Dedifferentiated amniotic fluid mesenchymal stem cell (primary cell): ENCODE measurements at regions not wholly inside any gene's neighbourhood (a gene's known extent, or its start where the extent isn't known, plus 50 kb on each side); places are given as distances from the start of the nearest gene placed in this dataset.

Experiments used
- DNase-seq: peaks from one replicate; pipeline ENCODE4 v3.0.0-alpha.2; 2016; ENCODE audit errors: extremely low spot score

DNA sequence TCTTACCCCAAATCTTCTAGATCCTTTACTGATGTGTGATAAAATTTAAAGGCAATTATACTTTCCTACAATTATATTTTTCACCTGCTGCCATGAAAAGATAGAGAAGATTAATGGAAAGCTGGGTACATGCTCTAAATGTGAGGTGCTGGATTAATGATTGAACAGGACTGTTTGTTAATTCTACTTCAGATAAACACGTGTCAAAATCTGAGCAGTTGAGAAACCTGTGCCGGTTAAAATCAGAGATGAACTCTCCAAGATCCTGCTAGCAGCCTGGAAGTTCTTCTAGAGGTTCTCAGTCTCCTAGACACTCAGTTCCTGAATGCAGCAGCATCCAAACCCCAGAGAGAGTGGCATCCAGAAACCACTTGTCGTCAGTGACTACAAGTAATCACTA lies 69.2 kb downstream of the INHBA start:
- DNase-seq, result no peak

GRCh38 chr7:41630741-41631140 lies 72.1 kb downstream of the INHBA start:
- no peak for DNase-seq

- no peak for DNase-seq
Observed at GRCh38 chr7:41629711-41630111, 73.2 kb downstream of the INHBA start.

DNA sequence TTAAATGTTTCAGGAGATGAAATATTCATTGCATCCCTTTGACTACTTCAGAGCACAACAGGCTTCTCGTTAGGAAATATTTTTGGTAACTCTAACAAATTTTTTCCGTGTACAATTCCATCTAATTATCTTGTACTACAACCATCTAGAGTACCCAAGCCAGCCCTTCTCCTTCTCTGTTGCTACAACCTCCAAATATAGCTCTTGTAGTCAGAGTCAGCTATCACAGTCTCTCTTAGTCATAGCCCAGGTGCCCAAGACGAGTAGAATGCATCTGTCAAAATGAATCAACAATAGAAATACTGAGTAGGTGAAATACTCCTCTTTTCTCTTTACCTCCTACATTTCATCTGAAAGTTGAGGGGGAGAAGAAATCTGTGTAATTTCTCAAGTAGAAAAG lies 74.0 kb downstream of the INHBA start:
- no peak for DNase-seq

- DNase-seq, result no peak
Observed at GRCh38 chr7:41627645-41628298, 75.1 kb downstream of the INHBA start.

GRCh38 chr7:41624818-41625217 lies 78.1 kb downstream of the INHBA start:
- DNase-seq, result no peak

DNA sequence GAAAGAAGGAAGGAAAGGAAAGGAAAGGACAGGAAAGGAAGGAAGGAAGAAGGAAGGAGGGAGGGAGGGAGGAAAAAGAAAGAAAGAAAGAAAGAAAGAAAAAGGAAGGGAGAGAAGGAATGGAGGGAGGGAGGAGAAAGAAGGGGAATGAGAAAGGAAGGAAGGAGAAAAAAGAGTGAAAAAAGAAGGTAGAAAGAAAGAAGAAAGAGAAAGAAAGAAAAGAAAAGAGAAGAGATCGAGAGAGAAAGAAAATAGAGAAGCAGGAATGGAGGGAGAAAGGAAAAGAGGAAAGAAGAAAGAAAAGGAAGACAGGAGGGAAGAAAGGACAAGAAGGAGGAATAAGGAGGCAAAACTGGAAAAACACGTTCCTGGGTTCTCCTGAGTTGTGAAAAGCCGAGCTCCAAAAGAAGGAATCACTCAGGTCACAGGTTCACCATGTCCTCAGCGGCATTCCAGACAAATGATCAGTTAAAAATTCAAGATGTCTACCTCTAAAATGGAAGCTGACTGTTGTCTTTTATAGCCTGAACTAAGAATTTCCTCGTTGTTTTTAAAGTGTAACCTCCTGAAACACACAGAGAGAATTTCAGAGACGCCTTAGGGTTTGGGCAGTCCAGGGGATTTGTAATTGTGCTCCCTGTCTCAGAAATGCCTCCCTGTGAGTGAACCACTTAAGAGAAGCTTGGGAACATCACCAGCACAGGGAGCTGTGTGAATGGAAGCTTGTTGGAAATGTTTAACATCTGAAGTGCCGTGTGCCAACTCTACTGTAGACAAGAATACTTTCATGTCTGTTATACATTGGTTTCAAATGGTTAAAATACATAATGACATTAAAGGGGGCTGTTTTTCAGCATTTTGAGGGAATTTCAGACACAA lies 80.7 kb downstream of the INHBA start:
- no peak for DNase-seq

DNA sequence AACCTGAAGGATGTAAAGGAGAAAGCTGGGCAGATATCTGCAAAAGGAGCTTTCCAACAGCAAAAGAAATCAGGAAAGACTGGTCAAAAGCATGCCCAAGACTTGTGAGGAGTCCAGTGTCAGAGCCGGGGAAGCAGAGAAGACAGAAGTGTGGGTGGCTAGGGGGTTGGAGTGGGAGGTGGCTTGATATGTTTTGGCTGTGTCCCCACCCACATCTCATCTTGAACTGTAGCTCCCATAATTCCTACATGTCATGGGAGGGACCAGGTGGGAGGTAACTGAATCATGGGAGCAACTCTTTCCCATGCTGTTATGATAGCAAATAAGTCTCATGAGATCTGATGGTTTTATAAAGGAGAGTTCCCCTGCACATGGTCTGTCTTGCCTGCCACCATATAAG lies 84.9 kb downstream of the INHBA start:
- no peak for DNase-seq

- DNase-seq, result no peak
Observed at GRCh38 chr7:41612798-41613197, 90.1 kb downstream of the INHBA start.

DNA sequence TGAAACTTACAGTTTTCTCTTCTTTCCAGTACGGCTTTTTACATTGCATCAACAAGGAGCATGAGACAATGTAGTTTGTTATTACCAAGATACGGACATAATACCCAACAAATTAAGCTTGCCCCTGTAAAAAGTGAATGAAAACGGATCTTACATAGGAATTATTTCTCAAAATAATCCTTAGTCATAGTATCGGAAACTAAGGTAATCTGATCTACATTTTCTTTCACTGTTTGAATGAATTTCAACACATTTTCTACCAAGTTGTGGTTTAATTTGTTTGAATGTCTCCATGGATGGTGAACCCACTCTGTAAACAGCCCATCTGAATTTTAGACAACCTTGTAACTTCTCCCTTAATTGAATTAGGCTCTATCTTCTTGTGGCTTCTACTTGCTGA lies 90.5 kb downstream of the INHBA start:
- no peak for DNase-seq

GRCh38 chr7:41608447-41608846 lies 94.4 kb downstream of the INHBA start:
- DNase-seq, result no peak

DNA sequence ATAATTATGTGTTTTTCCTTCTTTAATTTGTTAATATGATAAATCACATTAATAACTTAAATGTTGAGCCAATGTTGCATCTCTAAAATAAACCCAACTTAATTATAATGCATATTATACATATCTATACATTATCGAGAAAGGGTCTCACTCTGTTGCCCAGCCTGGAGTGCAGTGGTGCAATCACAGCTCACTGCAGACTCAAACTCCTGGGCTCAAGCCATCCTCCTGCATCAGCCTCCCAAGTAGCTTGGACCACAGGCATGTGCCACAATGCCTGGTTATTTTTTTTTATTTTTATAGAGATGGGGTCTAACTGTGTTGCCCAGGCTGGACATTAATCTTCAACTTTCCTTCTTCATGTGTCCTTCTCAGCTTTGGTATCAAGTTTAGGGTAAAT lies 98.9 kb downstream of the INHBA start:
- DNase-seq, result no peak

- DNase-seq, result no peak
Observed at GRCh38 chr7:41599760-41600159, 103.1 kb downstream of the INHBA start.

- DNase-seq, result no peak
Observed at GRCh38 chr7:41592794-41593193, 110.1 kb downstream of the INHBA start.

DNA sequence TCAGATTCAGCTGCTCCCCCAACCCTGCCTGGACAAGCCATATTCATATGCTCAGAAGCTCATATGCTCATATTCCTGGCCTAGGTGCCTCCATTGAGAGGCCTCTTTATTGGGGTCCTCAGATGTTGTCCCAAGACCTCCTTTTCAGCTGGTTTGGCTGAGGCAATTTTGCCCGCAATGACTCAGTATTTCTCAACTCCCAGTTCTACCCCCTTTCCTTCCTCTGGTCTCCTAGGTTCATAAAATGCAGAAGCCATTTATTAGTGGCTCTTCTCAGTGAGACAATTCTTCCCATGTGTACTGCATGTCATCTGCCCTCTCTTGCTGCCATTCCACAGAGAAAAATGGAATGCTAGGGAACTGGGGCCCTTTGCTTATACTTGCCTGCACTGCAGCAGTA lies 110.7 kb downstream of the INHBA start:
- no peak for DNase-seq

GRCh38 chr7:41590986-41591385 lies 111.9 kb downstream of the INHBA start:
- no peak for DNase-seq

DNA sequence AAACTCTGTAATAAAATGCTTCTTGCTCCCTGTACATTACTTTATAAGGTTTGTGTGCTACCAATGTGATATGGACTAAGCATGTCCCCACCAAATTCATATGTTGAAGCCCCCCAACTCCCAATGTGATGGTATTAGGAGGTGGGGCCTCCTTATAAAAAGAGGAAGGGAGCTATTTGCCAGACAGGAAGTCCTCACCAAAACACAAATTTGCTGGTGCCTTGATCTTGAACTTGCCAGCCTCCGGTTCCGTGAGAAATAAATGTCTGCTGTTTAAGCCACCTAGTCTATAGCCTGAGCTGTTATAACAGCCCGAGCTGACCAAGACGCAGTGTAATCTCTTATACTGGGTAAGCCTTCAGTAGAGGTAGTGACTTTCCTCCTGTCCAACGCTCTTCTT lies 114.5 kb downstream of the INHBA start:
- DNase-seq, result no peak

DNA sequence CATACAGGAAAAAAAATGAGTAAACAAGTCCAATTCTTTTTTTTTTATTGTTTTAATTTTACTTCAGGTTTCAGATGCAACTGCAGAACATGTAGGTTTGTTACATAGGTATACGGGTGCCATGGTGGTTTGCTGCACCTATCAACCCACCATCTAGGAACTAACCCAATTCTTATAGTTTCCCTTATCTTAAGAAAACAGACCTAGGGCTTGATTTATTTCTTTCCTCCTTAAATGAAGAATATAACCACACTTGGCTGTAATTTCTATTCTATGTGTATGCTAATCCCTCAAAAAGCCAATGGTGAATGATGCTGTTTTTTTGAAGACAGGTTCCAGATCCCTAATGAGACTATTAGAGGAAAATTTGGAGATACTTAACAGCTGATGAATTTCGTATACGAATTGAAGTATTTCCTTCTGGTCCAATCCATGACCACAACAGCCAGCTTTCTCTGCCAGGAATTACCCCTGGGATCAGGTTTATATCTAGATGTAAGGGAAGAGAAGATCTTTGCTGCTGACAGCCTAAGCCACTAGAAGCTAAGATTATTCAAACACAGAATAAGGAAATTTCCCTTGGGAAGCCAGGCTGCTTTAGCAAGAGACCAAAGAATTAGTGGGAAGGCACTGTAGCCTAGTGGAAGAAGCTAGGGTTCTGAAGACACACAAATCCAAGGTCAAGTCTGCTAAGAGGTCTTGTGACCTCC lies 115.8 kb downstream of the INHBA start:
- no peak for DNase-seq

DNA sequence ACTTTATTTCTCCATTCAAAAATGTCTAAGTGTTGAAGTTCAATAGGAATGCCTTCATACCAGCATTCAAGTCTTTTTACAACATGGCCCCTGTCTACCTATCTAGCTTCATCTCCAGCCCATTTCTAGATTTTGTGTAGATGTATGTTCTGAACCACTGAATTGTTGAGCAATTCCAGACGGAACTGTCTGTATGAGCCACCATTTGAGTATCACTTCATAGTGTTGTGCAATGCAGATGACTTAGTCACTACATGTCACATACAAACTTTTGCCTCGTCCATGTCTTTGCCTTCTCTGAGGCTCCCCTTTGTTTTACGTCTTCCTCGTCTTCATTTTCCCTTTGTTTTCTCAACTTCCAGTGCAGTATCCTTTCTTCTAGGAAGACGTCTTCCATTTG lies 118.1 kb downstream of the INHBA start:
- DNase-seq, result no peak

- no peak for DNase-seq
Observed at GRCh38 chr7:41582116-41582515, 120.8 kb downstream of the INHBA start.

- DNase-seq, result no peak
Observed at GRCh38 chr7:41581041-41581440, 121.8 kb downstream of the INHBA start.

DNA sequence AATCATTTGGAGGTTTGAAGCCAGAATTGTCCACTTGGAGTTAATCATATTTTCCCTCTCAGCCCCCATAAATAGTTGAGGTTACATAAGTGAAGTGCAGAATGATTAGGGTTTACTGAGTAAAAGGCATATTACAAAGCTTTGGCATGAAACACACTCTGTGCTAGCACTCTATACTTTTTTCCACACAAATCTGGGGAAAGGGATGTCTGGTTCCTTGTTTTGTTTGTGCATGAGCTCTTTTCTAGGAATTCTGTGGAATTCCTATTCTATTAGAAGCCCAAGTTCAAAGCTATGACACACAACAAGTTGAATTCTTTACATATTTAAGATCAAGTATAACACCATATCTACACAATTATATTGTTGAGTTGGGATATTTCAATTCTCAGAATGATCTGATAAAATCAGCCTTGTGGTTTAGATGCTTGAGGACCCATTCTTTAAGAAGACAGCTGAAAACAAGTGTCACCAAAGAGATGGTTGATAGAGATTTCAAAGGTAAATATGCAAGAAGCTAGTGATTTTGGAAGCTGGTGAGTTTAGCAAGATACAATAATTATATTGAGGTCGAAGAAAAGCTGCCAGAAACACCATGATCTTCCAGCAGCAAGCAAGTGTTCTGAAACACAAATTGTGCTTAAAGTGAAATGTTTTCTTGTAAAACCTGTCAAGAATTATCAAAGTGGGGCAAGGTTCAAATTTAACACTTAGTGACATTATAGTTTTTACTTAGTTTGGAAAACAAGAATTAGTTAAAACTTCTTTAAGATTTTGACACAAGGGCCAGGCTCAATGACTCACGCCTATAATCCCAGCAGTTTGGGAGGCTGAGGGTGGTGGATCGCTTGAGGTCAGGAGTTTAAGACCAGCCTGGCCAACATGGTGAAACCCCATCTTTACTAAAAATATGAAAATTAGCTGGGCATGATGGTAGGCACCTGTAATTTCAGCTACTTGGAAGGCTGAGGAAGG lies 122.6 kb downstream of the INHBA start:
- DNase-seq, result peak; percentile 61
